22Rv1 (cell line): ENCODE measurements at regions not wholly inside any gene's neighbourhood (a gene's known extent, or its start where the extent isn't known, plus 50 kb on each side); places are given as distances from the start of the nearest gene placed in this dataset.

Source experiments
- H3K27ac ChIP-seq: fragments of 450-650 bp; 2 replicates; pipeline ENCODE4 v1.5.1; 2017
- ZFX ChIP-seq: fragments of 450-650 bp; IDR thresholded peaks from 2 replicates; pipeline ENCODE4 v1.6.1; 2017; ENCODE audit warnings: antibody characterized with exemption, borderline replicate concordance
- TF ChIP-seq, protein P1 (sequence below): fragments of 450-650 bp; IDR thresholded peaks from 2 replicates; pipeline ENCODE4 v1.5.1; 2017; ENCODE audit warnings: mild to moderate bottlenecking

- TF ChIP-seq, protein P1, sequence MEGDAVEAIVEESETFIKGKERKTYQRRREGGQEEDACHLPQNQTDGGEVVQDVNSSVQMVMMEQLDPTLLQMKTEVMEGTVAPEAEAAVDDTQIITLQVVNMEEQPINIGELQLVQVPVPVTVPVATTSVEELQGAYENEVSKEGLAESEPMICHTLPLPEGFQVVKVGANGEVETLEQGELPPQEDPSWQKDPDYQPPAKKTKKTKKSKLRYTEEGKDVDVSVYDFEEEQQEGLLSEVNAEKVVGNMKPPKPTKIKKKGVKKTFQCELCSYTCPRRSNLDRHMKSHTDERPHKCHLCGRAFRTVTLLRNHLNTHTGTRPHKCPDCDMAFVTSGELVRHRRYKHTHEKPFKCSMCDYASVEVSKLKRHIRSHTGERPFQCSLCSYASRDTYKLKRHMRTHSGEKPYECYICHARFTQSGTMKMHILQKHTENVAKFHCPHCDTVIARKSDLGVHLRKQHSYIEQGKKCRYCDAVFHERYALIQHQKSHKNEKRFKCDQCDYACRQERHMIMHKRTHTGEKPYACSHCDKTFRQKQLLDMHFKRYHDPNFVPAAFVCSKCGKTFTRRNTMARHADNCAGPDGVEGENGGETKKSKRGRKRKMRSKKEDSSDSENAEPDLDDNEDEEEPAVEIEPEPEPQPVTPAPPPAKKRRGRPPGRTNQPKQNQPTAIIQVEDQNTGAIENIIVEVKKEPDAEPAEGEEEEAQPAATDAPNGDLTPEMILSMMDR = no peak
- no peak for TF ChIP-seq ZFX
- H3K27ac ChIP-seq = no peak overlapping the region
Measured at GRCh38 chr20:43309266-43309665, 119.6 kb upstream of the PTPRT start.

GRCh38 chr20:43306837-43307236 is 117.1 kb upstream of the PTPRT start:
- H3K27ac ChIP-seq = no peak overlapping the region
- TF ChIP-seq, protein P1 = no peak
- TF ChIP-seq ZFX = no peak

DNA sequence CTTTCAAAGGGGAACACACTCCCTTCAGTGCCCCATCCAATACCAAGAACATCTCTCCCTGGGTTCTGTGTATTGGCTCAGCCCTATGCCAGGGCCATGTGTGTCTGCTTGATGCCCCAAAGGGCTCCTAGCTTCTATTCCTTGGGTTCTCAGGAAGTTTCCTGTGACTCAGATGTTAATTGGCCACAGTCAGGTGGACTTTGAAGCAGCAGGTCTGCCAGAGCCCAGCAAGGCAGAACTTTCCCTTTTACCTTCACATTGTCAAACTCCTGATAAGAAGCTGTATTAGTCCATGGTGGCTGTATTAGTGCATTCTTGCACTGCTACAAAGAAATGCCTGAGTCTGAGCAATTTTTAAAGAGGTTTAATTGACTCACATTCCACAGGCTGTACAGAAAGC is 116.0 kb upstream of the PTPRT start:
- TF ChIP-seq, protein P1 = no peak
- TF ChIP-seq ZFX = no peak
- H3K27ac ChIP-seq = no peak overlapping the region

GRCh38 chr20:43304598-43304997 is 114.9 kb upstream of the PTPRT start:
- no peak overlapping the region for H3K27ac ChIP-seq
- TF ChIP-seq, protein P1 = no peak
- no peak for TF ChIP-seq ZFX

GRCh38 chr20:43302936-43303335 is 113.2 kb upstream of the PTPRT start:
- no peak overlapping the region for H3K27ac ChIP-seq
- TF ChIP-seq, protein P1 = no peak
- no peak for TF ChIP-seq ZFX

DNA sequence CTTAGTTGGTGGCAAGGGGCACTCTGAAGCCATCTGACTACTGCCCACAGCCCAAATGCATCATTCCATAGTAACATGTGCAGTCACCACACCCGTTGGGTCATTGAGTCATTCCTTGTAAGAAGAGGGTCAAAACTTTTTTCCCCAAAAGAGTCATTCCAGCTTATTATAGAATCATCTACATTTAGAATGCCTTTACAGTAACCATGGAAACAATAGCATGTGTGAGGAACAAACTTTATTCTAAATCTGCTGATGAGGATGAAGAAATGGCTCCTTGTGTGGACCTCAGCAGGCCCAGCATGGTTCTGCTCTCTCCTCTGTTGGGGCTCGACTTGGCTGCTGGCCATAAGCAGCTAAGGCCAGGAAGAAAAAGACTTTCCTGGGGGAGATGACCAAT is 111.2 kb upstream of the PTPRT start:
- TF ChIP-seq, protein P1 = no peak
- TF ChIP-seq ZFX = no peak
- H3K27ac ChIP-seq = no peak overlapping the region

DNA sequence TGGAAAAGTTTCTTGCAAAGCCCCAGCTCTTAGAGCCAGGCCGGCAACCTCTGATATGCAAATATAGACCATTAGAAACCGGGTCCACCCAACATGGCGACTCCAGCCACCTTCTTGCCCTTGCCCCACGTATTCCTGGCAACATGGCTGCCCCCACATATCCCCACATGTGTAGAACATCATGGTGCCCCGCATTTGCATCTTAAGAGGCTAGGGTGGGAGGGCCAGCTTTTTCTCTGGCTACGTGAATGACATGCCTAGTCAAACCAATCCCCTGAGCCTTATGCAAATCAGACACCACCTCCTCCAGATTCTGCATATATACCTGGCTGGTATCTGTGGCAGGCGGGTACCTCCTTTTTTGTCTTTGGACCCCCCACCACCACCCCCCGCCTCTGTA is 106.1 kb upstream of the PTPRT start:
- no peak overlapping the region for H3K27ac ChIP-seq
- TF ChIP-seq ZFX = no peak
- TF ChIP-seq, protein P1 = no peak
